Neural cell (in vitro differentiated cells): ENCODE measurements at regions not wholly inside any gene's neighbourhood (a gene's known extent, or its start where the extent isn't known, plus 50 kb on each side); places are given as distances from the start of the nearest gene placed in this dataset.

ENCODE experiments used
- CTCF ChIP-seq: fragments of 450-650 bp; IDR thresholded peaks from 2 replicates; pipeline ENCODE4 v1.5.1; 2014; ENCODE audit warnings: antibody characterized with exemption, mild to moderate bottlenecking, moderate library complexity; ENCODE audit not compliant: poor library complexity, severe bottlenecking
- REST ChIP-seq: IDR thresholded peaks from 2 replicates; pipeline ENCODE4 v1.6.1; 2012; ENCODE audit warnings: borderline replicate concordance

- TF ChIP-seq CTCF (no peak), REST (no peak)
Observed at GRCh38 chr18:27473318-27473717, 288.2 kb upstream of the CHST9 start.
